Gastroesophageal sphincter (tissue), 4 donors: ENCODE measurements at regions not wholly inside any gene's neighbourhood (a gene's known extent, or its start where the extent isn't known, plus 50 kb on each side); places are given as distances from the start of the nearest gene placed in this dataset.

ENCODE experiments used
- ATAC-seq: fragments of 150-250 bp; one replicate; pipeline ENCODE4 v1.9.1; 2016; ENCODE audit warnings: mild to moderate bottlenecking, moderate library complexity
- H3K27ac ChIP-seq, 4 donors: fragments of 200-600 bp; sonication (generic) in 3 of 4; 1 replicate in 3 of 4; 2 replicates in 1 of 4; pipeline ENCODE4 v1.5.1; 2016 to 2019
- H3K27me3 ChIP-seq: fragments of 200-600 bp; sonication (generic); one replicate; pipeline ENCODE4 v1.5.1; 2019
- H3K36me3 ChIP-seq, 2 donors: fragments of 200-600 bp; sonication (generic); one replicate each; pipeline ENCODE4 v1.5.1; 2019; ENCODE audit warnings: control low read depth in 1 of 2
- H3K4me1 ChIP-seq, 3 donors: fragments of 200-600 bp; sonication (generic); 1 replicate in 2 of 3; 2 replicates in 1 of 3; pipeline ENCODE4 v1.5.1; 2016 to 2019; ENCODE audit warnings: control low read depth in 2 of 3
- H3K4me3 ChIP-seq, 2 donors: fragments of 200-600 bp; sonication (generic); one replicate each; pipeline ENCODE4 v1.5.1; 2019; ENCODE audit warnings: mild to moderate bottlenecking in 1 of 2, moderate library complexity in 1 of 2
- H3K9me3 ChIP-seq, 3 donors: fragments of 200-600 bp; sonication (generic); one replicate each; pipeline ENCODE4 v1.5.1; 2017 to 2019; ENCODE audit warnings: control low read depth in 2 of 3
- EP300 ChIP-seq: sonication (generic); formaldehyde crosslinking; IDR thresholded peaks from one replicate; pipeline ENCODE4 v1.6.1; 2017; ENCODE audit warnings: antibody characterized with exemption, mild to moderate bottlenecking
- POLR2A ChIP-seq, 2 donors: fragments of 450-650 bp; IDR thresholded peaks; one replicate each; pipeline ENCODE4 v1.6.1; 2017; ENCODE audit warnings: antibody characterized with exemption in 2 of 2, mild to moderate bottlenecking in 2 of 2, moderate library complexity in 1 of 2
- POLR2AphosphoS5 ChIP-seq: sonication (generic); formaldehyde crosslinking; IDR thresholded peaks from one replicate; pipeline ENCODE4 v1.6.1; 2017; ENCODE audit warnings: antibody characterized with exemption
- WGBS, 2 donors: methylation state at CpG; one replicate each; pipeline ENCODE4 v1.1.5; 2018; ENCODE audit warnings: low coverage in 1 of 2; 5-methylcytosine and 5-hydroxymethylcytosine counted together
- TF ChIP-seq, protein P1 (sequence below), 4 experiments: fragments of 200-600 bp in 2 of 4; fragments of 450-650 bp in 2 of 4; sonication (generic) in 1 of 4; IDR thresholded peaks; one replicate each; pipeline ENCODE4 v1.5.1; 2017 to 2019; ENCODE audit warnings: antibody characterized with exemption in 4 of 4, mild to moderate bottlenecking in 2 of 4, moderate library complexity in 2 of 4

DNA sequence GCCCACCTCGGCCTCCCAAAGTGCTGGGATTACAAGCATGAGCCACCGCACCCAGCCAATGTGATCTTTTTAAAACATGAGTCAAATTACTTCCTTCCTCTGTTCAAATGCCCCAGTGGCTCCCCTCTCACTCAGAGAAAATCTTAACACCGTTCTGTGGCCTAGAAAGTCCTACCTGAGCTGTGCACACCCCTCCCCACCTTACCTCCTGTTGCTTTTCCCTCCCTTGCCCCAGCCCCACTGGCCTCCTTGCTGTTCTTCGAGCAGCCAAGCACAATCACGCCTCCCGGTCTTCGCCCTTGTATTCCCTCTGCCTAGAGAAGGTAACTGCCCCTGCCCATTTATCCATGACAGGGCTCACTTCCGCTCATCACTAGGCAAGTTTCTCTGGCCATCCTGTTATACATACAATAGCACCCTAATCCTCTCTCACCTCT is 62.6 kb upstream of the RPL11 start:
- TF ChIP-seq POLR2A (IDR thresholded peaks at IDR 0.05) (no peak), EP300 (no peak), POLR2AphosphoS5 (no peak)
- TF ChIP-seq, protein P1, sequence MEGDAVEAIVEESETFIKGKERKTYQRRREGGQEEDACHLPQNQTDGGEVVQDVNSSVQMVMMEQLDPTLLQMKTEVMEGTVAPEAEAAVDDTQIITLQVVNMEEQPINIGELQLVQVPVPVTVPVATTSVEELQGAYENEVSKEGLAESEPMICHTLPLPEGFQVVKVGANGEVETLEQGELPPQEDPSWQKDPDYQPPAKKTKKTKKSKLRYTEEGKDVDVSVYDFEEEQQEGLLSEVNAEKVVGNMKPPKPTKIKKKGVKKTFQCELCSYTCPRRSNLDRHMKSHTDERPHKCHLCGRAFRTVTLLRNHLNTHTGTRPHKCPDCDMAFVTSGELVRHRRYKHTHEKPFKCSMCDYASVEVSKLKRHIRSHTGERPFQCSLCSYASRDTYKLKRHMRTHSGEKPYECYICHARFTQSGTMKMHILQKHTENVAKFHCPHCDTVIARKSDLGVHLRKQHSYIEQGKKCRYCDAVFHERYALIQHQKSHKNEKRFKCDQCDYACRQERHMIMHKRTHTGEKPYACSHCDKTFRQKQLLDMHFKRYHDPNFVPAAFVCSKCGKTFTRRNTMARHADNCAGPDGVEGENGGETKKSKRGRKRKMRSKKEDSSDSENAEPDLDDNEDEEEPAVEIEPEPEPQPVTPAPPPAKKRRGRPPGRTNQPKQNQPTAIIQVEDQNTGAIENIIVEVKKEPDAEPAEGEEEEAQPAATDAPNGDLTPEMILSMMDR (IDR thresholded peaks at IDR 0.05), result no peak
- 67 to 75% methylated on average over 5 to 7 of the region's 8 CpGs for WGBS, 2 donors
- Histone ChIP-seq H3K36me3 (no peaks in the 10 kb centered on the region), H3K4me1 (no peaks in the 10 kb centered on the region), H3K27me3 (no peaks in the 10 kb centered on the region), H3K9me3 (no peaks in the 10 kb centered on the region), H3K27ac (no peak overlapping the region), H3K4me3 (no peak overlapping the region)
- ATAC-seq, result no peak

DNA sequence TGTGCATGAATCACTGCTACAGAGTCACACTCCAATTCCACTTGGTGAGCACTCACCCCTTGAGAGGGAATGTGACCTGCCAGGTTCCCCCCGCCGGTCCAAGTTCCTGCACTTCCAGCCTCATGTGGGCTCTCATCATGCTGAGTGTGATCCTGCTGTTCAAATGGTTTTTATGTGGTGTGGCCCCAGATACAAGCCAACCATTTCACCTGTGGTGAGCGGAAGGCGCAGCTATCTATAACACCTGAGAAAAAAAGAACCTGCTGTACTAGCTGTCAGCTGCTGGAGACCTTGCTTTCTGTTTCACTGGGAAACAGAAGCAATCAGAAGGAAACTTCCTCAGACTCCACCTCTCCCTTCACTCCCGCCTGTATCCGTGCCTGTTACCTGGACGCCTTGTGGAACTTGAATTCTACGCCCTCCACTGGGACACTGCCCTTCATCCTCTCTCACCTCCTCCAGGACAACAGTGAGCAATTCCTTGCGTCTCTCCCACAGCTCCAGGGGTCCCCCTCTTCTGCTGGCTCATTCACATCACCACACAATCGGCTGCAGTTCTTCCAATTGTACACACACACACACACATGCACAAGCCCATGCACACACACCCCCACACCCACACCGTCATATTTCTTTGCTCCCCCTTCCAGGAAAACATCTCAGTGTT is 64.4 kb upstream of the RPL11 start:
- no peaks in the 10 kb centered on the region for H3K4me1 ChIP-seq
- ATAC-seq, result no peak
- H3K4me3 ChIP-seq, result no peak overlapping the region
- no peak overlapping the region for H3K27ac ChIP-seq
- H3K9me3 ChIP-seq, result no peaks in the 10 kb centered on the region
- H3K36me3 ChIP-seq, result no peaks in the 10 kb centered on the region
- TF ChIP-seq POLR2AphosphoS5, result no peak
- no peaks in the 10 kb centered on the region for H3K27me3 ChIP-seq
- 68 to 77% methylated on average over 5 to 7 of the region's 11 CpGs for WGBS, 2 donors

DNA sequence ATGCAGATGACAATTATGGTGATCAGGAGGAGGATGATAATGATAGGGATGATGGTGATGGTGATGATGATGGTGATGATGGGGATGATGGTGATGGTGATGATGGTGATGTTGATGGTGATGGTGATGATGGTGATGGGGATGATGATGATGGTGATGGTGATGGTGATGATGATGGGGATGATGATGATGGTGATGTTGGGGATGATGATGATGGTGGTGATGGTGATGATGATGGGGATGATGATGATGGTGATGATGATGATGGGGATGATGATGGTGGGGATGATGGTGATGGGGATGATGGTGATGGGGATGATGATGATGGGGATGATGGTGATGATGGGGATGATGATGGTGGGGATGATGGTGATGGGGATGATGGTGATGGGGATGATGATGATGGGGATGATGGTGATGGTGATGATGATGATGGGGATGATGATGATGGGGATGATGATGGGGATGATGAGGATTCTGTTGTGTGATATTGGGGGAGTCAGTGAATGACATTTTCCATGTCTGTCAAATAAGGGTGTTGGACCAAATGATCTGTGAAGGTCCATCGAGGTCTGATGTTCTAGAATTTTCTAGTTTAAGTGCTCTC is 65.6 kb upstream of the RPL11 start:
- H3K4me1 ChIP-seq, result no peaks in the 10 kb centered on the region
- TF ChIP-seq, protein P1 (IDR thresholded peaks at IDR 0.05), result no peak
- TF ChIP-seq POLR2AphosphoS5 (no peak), POLR2A (IDR thresholded peaks at IDR 0.05) (no peak), EP300 (no peak)
- H3K27me3 ChIP-seq, result no peaks in the 10 kb centered on the region
- no peaks in the 10 kb centered on the region for H3K9me3 ChIP-seq
- no peaks in the 10 kb centered on the region for H3K36me3 ChIP-seq
- 100% methylated on average over 1 of the region's 1 CpG for WGBS, 2 donors
- no peak overlapping the region for H3K27ac ChIP-seq
- ATAC-seq, result no peak
- no peak overlapping the region for H3K4me3 ChIP-seq

DNA sequence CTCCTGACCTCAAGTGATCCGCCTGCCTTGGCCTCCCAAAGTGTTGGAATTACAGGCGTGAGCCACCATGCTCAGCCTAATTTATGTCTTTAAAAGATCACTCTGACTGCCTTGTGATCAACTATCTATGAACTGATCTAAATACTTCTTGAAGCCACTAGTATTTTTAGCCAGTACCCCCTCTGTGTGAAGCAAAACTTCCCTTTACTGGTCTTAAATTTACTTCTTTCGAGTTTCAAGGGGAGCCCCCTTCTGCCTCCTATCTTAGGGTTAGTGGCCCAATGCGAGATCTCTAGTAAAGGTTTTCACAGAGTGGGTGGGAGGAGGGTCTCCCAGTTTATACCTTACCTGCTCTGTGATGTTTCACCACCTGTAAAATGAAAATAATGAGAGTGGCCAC is 66.1 kb upstream of the RPL11 start:
- Histone ChIP-seq H3K9me3 (no peaks in the 10 kb centered on the region), H3K27ac (no peak overlapping the region), H3K4me3 (no peak overlapping the region), H3K4me1 (no peaks in the 10 kb centered on the region), H3K27me3 (no peaks in the 10 kb centered on the region), H3K36me3 (no peaks in the 10 kb centered on the region)
- ATAC-seq, result no peak
- WGBS, 2 donors, result 87 to 93% methylated on average over 3 of the region's 4 CpGs
- TF ChIP-seq POLR2AphosphoS5, result no peak
- TF ChIP-seq POLR2A (IDR thresholded peaks at IDR 0.05), result no peak
- no peak for TF ChIP-seq EP300
- TF ChIP-seq, protein P1 (IDR thresholded peaks at IDR 0.05), result no peak

DNA sequence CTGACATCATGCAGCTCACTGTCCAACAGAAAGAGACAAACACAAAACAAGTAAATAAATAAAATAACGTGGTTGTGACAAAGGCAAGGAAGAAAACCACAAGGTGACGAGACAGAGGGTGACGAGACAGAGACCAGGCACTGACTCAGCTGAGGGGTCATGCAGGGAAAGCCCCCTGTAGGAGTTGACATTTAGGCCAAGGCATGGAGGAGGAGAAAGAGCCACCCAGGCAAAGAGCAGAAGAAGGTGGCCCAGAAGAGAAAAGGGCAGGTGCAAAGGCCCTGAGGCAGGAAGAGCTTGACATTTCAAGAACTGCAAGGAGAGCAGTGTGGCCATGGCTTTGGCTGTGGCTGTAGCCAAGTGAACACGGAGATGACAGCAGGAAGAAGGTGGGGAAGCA is 65.1 kb upstream of the ID3 start:
- 75 to 80% methylated on average over 1 to 4 of the region's 4 CpGs for WGBS, 2 donors
- TF ChIP-seq POLR2AphosphoS5 (no peak), EP300 (no peak), POLR2A (IDR thresholded peaks at IDR 0.05) (no peak)
- TF ChIP-seq, protein P1 (IDR thresholded peaks at IDR 0.05), result no peak
- no peak for ATAC-seq

More for the DNA sequence above, 65.1 kb upstream of the ID3 start:
- H3K4me1 ChIP-seq, result peaks cover 0 to 8% (median 4%) of the 10 kb centered on the region in 3 donors
- no peaks in the 10 kb centered on the region for H3K36me3 ChIP-seq
- H3K27ac ChIP-seq, result no peak overlapping the region
- H3K4me3 ChIP-seq, result no peak overlapping the region
- H3K9me3 ChIP-seq, result no peaks in the 10 kb centered on the region
- peaks cover 4% of the 10 kb centered on the region for H3K27me3 ChIP-seq
